HG03066 (cell line): ENCODE measurements at regions not wholly inside any gene's neighbourhood (a gene's known extent, or its start where the extent isn't known, plus 50 kb on each side); places are given as distances from the start of the nearest gene placed in this dataset.

ENCODE experiments used
- ATAC-seq: cut with Tn5 transposase; IDR thresholded peaks from one replicate; pipeline ENCODE4 v1.9.1; 2021; ENCODE audit warnings: low read depth; ENCODE audit not compliant: unreplicated experiment

DNA sequence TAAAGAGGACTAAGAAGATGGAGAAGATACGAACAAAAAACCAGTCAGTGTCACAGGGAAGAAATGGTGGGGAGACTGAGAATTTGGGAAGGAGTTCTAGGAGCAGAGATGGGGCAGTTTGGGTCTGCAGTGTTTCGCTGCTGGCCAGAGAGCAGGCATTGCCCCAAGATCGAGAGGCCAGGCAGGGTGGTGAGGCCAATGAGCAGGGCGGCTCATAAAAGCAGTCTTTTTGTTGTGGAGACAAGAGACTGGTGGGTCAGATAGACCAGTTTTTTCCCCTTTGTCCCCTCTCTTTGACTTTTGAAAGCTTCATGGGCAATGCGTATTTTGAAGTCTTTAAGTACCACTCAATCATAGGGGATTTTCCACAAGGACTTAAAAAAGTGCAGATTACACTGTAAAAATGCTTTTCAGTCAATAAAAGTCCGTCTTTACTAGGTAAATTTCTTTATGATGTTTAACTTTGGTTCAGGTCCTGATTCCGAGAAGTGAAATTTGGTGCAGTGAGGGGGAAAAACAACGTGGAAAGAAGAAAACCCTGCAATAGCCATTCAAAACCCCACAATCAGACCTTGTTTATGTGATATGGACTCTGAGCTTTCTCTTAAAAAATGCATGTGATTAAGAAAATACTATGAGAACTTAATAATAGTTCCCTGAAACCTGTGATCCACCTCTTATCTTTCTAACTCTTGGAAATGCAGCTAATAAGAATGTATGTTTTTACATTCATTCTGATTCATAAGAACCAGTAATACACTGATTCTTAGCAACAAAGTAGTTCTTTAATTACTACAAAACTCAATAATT is 338.9 kb downstream of the KLF5 start:
- ATAC-seq: no peak

GRCh38 chr13:73394066-73394465 is 335.3 kb downstream of the KLF5 start:
- ATAC-seq: no peak

DNA sequence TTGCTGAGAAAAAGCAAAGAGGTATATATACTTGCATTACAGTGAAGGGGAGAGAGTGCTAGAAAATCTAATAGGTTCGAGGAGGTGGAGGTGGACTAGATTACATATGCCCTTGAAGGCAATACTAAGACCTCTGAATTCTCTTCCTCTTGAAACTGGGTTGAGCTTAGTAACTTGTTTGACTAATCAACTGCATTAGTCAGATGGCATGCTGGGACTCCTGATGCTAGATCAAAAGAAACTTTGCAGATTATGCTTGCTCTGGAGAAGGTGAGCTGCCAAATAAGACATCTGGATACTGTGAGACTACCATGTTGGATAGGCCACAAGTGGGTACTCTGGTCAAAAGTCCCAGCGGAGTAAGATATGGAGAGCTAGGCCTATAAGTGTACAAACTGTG is 331.3 kb downstream of the KLF5 start:
- ATAC-seq: no peak

DNA sequence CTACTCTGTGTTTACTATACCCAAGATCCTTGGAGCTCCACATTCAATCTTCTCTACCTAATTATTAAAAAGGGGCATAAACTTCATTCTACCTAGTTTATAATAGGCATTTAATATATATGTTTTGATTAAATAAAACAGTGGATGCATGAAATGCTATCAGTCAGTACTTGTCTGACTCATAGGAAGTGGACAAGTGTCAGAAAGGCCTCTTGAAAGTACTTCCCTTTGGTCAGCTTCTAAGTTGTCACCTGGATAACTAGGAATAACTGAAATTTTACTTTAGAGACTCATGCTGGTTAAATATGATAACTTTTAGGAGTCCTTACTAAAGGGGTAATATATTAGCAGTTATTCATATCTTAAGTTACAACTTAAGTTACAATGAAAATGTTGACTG is 329.8 kb downstream of the KLF5 start:
- no peak for ATAC-seq

DNA sequence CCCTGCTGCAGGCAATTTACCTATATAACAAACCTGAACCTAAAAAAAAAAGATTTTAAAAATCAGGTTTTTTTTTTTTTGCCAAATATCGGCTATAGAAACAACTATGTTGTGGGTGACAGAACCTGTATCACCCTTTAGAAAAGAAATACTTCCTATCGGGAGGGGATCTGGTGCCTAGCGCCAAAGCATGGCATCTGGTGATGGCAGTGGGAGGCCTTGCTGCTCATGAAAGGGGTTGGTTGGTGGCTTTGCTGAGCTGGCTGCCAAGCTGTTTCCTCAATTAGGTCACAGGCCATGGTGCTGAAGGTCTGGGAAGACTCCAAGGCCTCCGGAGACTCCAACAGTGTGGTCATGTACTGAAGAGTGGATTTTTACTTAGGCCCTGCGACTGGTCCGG is 328.5 kb downstream of the KLF5 start:
- no peak for ATAC-seq

DNA sequence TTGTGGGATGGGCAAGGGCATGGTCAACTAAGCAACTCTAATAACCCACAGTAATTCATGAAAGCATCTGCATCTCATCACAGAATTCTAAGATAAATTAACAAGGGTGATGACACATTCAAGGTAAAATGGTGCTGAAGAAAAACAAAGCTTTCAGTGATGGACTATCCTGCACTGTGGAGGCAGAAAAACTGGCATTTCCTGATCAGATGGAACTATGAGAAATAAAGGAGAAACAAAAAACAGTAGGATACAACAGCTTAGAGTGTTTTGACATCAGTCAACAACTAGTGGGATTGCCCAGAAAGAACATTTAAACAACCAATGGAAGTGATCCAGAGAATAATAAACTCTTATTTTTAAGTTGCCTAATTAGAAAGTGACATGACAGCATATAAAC is 327.0 kb downstream of the KLF5 start:
- no peak for ATAC-seq

DNA sequence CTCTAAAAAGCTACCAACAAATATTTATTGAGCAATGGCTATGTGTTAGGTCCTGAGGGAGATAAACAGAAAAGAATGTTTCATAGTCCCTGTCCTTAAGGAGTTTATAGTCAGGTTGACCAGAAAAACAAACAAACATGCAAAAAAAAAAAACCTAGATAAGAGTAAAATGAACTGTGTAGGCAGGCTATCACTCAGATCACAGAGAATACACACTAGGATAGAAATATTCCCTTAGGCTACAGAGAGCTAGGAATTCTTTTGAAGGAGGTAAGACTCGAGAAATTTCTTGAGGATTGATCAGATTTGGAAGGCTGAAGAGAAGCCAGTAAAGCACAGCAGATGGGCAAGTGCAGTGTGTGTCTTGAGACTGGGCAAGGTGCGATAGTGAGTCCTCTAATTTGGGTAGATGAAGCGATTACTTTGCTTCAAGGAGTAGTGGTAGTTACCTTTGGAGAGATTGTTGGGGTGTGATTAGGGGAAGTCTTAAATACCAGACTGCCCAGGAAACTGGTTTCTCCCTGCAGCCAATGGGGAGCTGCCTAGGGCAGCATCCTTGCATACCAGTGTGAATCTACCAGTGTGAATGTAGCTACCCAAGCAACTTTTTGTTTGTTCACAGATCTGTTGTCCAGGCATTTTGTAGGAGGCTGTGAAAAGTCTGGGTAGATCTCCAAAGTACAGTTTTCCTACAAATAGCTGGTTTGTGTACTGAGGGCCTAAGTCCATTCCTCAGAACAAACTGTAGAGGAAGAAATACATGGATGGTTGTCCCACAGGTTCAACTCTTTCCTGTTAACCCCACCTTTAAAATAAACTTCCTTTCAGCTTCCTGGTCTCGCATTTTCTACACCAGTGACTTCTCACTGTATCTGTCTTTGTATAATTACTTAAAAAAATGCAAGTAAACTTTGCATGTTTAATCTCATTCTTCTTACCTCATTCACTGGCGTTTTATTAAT is 314.1 kb downstream of the KLF5 start:
- ATAC-seq: no peak

DNA sequence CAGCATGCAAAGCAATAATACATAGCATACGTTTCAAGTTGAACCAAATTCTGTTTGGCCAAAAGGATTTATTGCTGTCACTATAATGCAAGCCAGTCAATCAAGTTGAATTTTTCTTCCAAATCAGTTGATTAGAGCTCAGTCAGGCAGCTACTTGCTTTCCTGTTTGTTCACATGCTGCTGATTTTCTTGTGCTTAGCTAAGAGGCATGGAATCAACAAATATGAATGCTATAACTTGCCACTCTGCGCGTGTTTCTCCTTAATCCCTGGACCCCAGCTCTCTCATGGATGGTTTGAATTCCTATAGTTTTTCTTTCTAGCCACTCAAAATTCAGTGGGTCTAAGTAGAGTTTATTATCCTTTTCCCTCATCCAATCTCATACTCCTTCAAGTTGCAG is 311.3 kb downstream of the KLF5 start:
- ATAC-seq: no peak

GRCh38 chr13:73369095-73369494 is 310.3 kb downstream of the KLF5 start:
- ATAC-seq: no peak

DNA sequence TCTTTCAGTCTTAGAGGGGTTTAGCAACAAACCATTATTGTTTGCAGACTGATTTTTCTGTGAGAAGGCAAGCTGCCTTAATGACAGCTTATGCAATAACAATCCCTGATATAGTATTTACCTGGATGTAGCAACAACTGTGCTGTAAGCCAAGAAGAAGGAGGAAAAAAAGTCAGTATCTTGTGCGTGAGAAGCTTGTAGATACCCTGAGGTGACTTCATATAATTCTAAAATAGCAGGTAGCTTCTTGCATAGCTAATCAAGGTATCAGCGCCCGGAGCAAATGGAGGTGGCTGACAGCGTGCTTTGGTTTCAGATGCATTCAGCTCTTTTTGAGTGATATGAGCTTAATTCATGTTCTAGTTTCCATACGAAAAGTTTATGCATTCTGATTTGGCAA is 309.8 kb downstream of the KLF5 start:
- ATAC-seq: no peak

GRCh38 chr13:73367886-73368285 is 309.1 kb downstream of the KLF5 start:
- ATAC-seq: no peak

DNA sequence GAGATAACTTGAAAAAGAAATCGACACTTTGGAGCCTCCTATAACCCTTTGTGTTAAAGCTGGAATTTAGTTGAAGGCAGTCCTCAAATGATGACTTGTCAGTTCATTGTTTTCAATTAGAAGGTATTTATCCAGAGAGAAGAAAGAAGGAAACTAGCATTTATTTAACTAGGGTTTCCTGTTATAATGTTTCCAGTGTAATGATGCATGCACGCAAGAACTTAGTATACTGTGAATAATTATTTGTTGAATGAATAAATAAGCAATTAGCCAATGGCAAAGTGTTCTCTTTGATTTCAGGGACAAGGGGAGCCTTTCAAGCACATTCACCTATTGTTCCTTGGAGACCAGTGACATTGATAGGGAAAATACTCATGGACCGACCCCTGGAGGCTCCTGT is 307.4 kb downstream of the KLF5 start:
- no peak for ATAC-seq

GRCh38 chr13:73365681-73366080 is 306.9 kb downstream of the KLF5 start:
- ATAC-seq: no peak

GRCh38 chr13:73365252-73365651 is 306.4 kb downstream of the KLF5 start:
- no peak for ATAC-seq

GRCh38 chr13:73364736-73365135 is 305.9 kb downstream of the KLF5 start:
- ATAC-seq: no peak

DNA sequence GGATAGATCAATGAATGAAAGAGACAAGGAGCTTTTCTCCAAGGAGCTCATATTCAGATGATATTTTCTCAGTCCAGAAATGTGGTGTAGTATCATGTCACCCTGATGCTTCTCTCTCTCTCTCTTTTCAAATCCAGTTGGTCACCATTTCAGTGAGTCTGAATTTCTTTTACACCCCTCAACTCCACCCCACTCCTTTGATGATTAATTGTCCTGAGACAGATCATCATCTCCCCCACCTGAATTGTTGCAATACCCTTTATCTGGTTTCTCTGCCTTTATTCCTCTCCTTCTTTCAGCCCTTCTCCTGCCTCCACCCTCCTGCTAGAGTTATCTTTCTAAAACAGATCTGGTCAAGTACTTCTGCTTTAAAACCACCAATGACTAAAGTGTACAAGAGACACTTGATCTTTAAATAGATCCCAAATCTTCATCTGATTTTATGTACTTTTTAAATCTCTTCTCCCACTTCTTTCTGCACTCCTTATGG is 299.8 kb downstream of the KLF5 start:
- no peak for ATAC-seq

- ATAC-seq: no peak
Observed at GRCh38 chr13:73355134-73355533, 296.3 kb downstream of the KLF5 start.

GRCh38 chr13:73351730-73352129 is 292.9 kb downstream of the KLF5 start:
- no peak for ATAC-seq

- ATAC-seq: no peak
Observed at GRCh38 chr13:73341748-73342147, 282.9 kb downstream of the KLF5 start.

- ATAC-seq: no peak
Observed at GRCh38 chr13:73340069-73340468, 281.3 kb downstream of the KLF5 start.

DNA sequence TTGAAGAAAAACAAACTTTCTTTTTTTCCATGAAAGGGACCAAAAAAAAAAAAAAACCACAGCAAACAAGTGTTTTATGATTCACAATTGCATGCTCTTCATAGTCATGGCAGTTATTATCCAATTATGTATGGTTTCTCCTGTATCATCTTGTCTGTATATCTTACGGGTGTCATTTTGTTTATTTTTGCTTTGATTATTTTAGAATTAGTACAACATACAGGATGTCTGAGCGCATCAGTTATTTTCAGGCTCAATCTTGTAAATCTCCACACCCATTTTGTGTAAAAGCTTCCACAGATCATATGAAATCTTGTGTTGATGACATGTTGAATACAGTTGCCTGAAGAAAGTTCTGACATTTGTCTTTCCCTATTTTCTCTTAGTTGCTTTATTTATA is 280.3 kb downstream of the KLF5 start:
- no peak for ATAC-seq

DNA sequence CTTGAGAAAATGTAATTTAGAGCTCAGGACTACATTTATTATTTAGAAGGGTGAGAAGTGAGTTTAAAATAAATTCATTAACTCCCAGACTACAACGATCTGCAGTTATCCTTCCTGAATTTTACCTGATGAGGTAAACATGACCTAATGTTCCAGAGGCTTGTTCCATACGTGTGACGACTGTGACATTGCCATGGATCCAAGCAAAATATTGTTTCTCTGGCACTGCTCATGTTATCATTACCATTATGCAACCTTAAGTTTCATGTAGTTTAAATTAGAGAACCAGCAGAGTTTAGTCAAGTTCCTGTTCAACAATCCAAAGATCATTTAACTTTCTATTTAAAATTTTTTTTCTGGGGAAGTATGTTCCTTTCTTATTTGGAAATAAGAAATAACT is 279.6 kb downstream of the KLF5 start:
- no peak for ATAC-seq
